HG02571 (cell line): ENCODE measurements at regions not wholly inside any gene's neighbourhood (a gene's known extent, or its start where the extent isn't known, plus 50 kb on each side); places are given as distances from the start of the nearest gene placed in this dataset.

Experiments
- ATAC-seq: cut with Tn5 transposase; IDR thresholded peaks from one replicate; pipeline ENCODE4 v1.9.1; 2021; ENCODE audit warnings: mild to moderate bottlenecking, moderate library complexity; ENCODE audit not compliant: unreplicated experiment

GRCh38 chr20:39888310-39888709 is 800.7 kb downstream of the MAFB start:
- no peak for ATAC-seq

DNA sequence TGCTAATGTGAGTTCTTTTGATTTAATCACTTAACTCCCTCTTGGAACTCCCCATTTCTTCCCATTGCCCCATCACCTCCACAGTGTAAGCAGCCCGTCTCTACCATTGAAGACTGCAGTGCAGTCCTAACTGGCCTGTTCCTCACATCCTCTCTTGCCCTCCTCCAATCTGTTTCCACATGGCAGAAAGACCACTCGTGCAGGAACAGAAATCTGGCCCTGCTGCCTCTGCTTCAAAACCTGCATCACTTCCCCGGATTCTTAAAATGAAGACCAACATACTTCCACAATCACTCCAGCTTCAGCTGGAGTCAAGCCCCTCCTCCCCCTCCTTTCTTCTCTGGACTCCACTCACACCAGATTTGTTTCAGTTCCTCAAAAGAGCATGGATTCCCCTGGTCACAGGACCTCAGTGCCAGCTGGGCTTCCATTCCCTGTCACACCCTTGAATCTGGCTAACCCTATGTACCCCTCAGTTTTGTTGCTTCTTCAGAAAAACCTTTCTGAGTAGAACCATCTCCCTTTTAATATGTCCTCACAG is 802.3 kb downstream of the MAFB start:
- ATAC-seq = no peak

DNA sequence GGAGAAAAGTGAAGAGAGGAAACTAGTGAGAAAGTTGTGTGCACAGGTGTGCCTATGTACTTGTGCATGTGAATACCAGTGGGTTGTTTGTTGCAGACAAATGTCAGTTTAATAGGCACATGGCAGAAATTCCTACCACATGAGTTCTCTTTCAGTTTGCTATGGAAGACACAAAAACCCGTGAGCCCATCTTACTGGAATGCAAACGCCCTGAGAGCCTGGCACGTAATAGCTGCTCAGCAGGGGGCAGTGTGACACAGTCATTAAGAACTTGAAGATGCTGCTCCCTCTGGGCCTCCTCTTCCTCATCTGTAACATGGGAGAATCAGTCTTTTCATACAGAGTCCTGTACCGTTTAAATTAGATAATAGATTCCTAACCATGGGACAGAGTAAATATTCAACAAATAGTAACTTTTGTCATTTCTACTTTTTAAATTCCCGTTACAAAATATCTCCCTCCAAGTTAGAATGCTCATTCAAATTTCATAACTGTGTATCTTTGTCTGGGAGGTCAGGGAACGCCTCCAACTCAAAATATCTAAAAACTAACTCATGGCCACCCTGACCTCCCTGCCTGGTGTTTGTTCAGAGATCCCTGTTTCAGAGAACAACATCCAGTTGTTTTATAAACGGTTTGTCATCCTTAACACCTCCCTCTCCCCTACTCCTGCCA is 802.9 kb downstream of the MAFB start:
- no peak for ATAC-seq

DNA sequence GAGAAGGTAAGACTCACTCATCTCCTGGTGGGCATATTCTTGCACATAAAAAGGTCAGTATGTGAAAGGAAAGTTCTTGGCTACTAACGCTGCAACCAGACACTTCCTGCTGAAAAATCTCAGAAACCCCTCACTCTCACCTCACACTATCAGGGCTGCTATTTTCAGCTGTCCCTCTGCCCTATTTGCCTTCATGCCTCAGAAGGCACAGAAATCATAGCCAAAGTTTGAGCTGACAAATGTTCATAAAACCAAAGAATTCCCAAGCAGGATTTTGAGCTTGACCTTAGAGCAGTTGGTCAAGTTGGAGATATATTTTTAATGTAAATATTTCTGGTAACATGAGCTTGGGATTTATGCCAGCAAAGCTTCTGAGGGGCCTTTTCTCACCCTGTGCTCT is 806.2 kb downstream of the MAFB start:
- ATAC-seq = no peak

DNA sequence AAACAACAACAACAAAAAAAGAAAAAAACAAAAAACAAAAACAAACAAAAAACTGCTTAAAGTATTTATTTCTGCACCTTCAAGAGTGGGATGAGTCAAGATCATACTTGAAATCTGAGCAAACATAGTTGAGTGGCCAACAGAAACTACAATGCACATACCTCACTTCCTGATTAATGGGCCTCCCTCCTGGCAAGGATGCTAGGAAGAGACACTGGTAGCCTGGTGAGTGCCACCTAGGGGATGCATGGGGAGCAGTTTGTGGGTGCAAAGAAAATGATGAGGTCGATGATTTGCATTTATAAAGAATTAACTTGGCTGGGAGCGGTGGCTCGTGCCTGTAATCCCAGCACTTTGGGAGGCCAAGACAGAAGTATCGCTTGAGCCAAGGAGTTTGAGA is 808.1 kb downstream of the MAFB start:
- no peak for ATAC-seq

GRCh38 chr20:39879296-39879695 is 809.7 kb downstream of the MAFB start:
- no peak for ATAC-seq

GRCh38 chr20:39878809-39879208 is 810.2 kb downstream of the MAFB start:
- ATAC-seq = no peak

DNA sequence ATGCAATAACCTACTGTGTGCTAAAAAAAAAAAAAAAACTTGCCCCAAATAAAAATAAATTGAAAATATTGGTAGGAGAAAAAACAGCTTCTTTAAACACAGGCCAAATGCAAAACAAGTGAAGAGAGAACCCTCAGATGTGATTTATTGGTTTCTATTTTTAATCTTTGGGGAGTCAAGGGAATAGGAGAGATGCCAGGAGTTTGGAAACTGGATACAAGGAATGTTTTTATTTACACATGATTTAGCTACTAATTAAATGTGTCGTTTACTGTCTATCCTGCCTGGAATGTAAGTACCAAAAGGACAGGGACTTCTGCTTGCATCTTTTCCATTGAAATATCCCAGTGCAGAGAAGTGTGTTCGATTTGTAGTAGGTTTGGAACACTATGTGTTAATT is 810.7 kb downstream of the MAFB start:
- ATAC-seq = no peak

- ATAC-seq = no peak
These were observed 811.2 kb downstream of the MAFB start for GRCh38 chr20:39877788-39878187.

DNA sequence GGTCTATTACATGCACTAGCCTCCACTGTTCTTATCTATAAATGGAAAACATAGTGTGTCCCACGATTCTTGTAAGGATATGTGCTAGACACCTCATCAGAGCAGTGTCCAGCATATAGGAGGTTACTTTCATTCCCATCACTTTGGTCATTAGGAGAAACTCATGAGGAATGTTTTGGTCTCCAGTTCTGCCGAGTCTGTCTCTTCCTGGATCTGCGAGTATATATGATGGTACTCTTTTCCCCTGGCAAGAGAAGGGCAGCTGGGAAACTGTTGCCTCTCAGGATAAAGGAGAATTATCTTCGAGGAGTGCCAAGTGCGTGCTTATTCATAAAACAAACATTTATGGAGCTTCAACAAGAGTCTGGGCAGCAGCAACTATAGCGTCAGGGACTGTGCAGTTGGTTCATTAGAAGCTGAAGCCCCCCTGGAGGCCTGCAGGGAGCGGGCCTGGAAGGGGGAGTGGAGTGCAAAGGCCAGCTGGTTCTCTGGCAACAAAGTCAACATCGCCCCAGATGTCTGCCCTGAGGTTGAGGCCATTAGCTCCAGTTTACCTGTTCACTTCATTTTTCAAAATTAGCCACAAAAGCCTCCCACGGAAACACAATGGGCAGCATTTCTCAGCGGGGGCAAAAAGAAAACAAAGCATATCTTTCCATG is 811.9 kb downstream of the MAFB start:
- ATAC-seq = no peak

DNA sequence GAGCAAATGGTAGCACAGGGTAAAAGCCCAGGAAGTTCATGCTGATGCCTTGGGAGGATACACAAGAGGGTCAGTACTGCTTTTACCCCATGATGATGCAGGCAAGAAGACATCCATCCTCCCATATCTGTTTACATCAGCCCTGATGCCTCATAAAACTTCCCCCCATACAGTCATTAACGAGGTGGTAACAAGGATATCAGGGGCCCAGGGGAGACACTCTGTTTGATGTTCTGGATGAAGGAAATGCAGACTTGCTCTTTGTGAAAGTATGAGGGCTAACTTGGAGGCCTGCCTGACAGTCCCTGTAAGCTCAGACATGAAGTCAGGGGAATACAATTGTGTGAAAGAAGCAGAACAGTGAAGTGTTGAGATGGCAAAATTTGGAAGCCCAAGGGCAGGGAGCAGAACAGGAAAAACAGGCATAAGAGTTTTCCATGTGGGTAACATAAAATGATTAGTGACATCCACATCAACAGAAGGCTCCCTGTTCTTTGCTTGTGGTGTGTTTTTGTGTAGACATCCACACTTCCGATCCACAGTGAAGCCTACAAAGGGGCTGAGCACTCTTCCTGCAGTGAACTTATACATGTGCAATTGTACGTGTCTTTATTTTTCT is 813.4 kb downstream of the MAFB start:
- no peak for ATAC-seq

DNA sequence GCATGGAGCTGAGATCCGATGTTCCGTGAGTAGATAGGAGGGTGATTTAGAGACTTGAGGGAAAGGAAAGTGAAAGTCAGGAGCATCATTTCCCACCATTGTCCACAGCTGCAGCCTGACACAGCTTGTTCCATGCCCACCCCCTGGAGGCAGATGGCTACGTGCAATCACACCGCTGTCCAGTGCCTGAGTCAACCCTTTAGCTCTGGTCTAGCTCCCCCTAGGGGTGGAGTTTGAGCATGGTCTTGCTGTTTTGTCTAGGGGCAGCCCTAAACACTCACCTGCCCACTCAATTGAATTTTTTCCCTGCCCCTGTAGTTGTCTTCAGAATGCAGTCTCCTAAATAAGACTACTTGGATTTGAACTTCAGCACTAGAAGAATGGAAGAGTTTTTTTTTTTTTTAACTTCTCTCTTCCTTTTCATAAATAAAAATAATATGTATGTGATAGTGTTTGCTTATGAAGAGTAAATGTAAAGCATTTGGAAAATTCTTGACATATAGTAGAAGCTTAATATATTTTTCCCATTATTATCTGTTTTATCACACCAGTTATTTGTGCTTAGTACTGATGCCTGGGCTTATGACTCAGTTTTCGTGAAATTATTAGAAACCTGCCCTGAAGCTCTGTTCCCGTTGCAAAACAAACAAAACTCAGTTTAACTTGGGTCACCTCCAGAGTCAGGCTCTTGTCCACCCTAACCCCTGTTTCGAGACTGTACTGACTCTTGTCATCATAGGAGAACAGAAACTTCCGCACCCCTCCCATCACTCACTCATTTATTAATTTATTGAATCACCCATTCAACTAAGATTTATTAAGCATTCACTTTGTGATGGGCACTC is 814.8 kb downstream of the MAFB start:
- no peak for ATAC-seq

DNA sequence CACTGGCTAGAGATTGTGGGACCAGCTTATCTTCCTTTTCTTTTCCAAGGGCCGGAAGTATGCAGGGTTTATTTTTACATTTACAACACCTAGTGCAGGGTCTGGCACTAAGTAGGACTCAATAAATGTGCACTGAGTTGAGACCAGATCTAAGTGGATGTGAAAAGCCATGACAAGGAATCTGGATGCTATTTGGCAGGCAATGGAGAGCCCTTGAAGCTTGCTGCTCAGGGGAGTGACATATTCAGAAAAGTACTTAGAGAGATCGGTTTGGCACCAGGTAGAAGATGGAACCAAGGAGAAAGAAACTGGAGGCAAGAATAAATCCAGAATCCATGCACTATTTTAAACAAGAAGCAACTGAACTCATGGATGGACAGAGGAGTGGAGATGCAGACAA is 815.8 kb downstream of the MAFB start:
- ATAC-seq = no peak

DNA sequence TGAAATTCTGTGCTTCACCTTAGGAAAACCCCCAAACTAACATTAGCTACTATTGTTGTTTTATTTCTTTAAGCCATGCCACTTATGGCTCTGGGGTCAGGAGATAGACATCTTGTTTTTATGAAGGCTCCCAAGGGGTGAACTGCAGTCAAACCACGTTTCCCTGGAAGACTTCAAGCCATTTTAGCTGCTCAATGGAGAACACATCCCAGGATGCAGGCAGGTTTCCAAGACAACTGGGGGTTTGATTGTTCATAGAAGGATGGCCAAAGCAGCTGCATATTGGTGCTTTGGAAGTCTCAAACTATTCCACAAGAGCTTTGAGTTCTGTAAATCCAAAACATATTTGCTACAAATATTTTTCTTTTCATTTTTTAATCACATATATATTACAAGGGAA is 818.0 kb downstream of the MAFB start:
- no peak for ATAC-seq

- ATAC-seq = no peak
These were observed 823.6 kb downstream of the MAFB start for GRCh38 chr20:39865446-39865845.

- no peak for ATAC-seq
These were observed 826.6 kb downstream of the MAFB start for GRCh38 chr20:39862470-39862891.

DNA sequence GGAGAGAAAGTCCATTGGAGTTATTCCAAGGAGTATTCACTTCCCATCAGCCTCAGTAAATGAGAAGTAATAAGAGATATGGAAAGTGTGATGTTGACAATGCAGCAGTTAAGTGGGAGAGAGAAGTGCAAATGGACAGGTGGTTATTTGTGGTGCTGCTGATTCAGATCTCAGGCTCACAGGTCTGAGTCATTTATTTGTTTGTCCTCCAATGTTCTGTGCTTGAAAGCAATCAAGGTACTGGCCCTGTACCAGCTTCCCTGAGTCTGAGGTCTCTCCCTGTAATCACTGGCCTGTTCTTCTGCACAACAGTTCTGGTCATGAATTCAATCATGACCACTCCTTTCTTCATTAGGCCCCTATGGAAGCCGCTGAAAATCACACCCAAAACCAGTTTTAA is 827.7 kb downstream of the MAFB start:
- ATAC-seq = no peak

GRCh38 chr20:39857835-39858234 is 831.2 kb downstream of the MAFB start:
- no peak for ATAC-seq

GRCh38 chr20:39857187-39857586 is 831.8 kb downstream of the MAFB start:
- no peak for ATAC-seq

- no peak for ATAC-seq
These were observed 833.2 kb downstream of the MAFB start for GRCh38 chr20:39855799-39856198.

DNA sequence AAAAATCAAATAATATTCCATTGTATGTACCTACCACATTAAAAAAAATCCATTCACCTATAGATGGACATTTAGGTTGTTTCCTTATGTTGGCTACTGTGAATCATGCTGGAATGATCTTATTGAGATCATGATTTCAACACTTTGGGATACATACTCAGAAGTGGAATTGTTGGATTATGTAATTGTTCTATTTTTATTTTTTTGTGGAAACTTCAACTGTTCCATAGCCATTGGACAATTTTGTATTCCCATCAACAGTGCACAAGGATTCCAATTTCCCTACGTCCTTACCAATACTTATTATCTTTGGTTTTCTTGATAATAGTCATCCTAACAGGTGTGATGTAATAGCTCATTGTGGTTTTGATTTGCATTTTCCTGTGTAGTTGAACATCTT is 834.0 kb downstream of the MAFB start:
- ATAC-seq = no peak
